Fibroblast of mammary gland (primary cell): ENCODE measurements at regions not wholly inside any gene's neighbourhood (a gene's known extent, or its start where the extent isn't known, plus 50 kb on each side); places are given as distances from the start of the nearest gene placed in this dataset.

Experiments used
- DNase-seq: peaks from one replicate; pipeline ENCODE4 v3.0.0-alpha.2; 2010; ENCODE audit warnings: low read depth
- H3K4me3 ChIP-seq: 2 replicates; pipeline ENCODE4 v1.5.1; 2011; ENCODE audit warnings: low read depth, mild to moderate bottlenecking, low read length, moderate library complexity; ENCODE audit not compliant: control insufficient read depth
- TF ChIP-seq, protein P1 (sequence below): conservative IDR thresholded peaks from 2 replicates; pipeline ENCODE4 v1.5.1; 2011; ENCODE audit warnings: low read depth, low read length, inconsistent platforms; ENCODE audit not compliant: control insufficient read depth, insufficient read depth

DNA sequence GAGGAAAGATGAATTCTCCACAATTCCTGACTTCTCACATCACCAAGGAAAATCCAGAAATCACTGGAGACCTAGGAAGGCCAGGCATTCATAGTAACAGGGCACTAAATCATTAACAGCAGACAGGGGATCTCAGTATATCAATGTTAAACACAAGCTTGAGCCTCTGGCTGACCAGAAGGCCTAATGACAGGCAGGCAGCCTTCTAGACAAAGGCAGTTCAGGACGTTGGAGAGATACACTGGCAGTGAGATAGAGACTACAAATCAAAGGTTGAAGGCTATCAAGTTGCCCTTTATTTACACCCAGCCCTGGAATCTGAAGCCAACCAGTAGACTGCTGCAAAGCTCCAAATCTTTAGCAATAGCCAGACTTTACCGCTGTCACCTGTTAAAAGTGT lies 422.8 kb upstream of the CCL2 start:
- TF ChIP-seq, protein P1, sequence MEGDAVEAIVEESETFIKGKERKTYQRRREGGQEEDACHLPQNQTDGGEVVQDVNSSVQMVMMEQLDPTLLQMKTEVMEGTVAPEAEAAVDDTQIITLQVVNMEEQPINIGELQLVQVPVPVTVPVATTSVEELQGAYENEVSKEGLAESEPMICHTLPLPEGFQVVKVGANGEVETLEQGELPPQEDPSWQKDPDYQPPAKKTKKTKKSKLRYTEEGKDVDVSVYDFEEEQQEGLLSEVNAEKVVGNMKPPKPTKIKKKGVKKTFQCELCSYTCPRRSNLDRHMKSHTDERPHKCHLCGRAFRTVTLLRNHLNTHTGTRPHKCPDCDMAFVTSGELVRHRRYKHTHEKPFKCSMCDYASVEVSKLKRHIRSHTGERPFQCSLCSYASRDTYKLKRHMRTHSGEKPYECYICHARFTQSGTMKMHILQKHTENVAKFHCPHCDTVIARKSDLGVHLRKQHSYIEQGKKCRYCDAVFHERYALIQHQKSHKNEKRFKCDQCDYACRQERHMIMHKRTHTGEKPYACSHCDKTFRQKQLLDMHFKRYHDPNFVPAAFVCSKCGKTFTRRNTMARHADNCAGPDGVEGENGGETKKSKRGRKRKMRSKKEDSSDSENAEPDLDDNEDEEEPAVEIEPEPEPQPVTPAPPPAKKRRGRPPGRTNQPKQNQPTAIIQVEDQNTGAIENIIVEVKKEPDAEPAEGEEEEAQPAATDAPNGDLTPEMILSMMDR, result no peak
- H3K4me3 ChIP-seq, result no peak overlapping the region
- no peak for DNase-seq

DNA sequence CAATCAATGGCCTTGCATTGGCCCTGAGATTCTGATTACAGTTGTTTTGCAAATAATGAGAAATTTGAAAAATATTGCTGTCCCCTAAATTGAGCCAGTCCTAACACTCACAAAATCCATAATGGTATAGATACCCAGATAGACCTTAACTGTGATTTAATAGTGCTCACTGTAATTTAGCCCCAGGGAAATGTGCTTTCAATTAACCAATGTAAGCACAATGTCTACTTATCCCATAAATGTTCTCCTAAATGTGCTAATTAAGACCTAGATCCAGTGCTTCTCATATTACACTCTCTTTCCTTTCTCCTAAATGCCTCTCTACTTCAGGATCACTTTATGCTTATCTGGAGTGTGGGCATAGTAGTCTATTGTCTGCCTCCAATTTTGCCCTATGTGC lies 417.8 kb upstream of the CCL2 start:
- no peak overlapping the region for H3K4me3 ChIP-seq
- no peak for DNase-seq
- TF ChIP-seq, protein P1, result no peak

DNA sequence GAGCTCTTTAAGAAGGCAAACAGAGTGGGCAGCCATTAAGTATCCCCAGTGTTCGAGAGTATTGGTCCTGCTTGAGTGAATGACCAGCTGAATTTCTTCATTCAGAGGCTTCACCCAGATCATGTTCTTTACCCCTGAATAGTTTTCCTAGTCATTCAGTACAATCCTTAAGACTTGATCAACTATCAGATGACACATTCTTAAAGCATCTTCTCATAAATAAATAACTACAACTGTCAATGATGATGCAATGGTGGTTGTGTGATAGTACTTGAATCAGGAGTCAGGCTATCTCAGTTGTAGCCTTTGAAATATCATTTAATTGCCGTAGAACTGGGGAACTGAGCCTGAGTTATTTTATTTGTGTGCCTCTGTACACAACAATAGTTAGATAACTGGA lies 416.8 kb upstream of the CCL2 start:
- TF ChIP-seq, protein P1, result no peak
- H3K4me3 ChIP-seq, result no peak overlapping the region
- DNase-seq, result peak; percentile 1

DNA sequence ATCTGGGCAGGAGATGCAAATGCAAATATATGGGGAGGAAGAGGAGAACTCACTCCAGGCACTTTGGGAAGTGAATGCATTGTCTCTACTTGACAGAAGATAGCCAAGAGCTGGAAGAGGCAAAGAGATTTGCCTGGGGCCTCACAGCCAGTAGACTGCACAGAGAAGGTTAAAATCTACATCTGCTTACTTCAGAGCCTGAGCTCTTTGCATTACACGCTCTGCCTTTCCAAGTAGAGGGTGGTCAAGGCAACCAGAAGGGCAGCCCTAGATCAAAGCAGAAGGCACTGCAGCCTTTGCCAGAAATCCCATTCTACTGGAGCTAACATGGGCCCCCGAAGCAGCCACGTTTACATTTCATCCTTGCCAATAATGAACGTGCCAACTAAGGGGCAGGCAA lies 407.2 kb upstream of the CCL2 start:
- DNase-seq, result no peak
- TF ChIP-seq, protein P1, result no peak
- no peak overlapping the region for H3K4me3 ChIP-seq

DNA sequence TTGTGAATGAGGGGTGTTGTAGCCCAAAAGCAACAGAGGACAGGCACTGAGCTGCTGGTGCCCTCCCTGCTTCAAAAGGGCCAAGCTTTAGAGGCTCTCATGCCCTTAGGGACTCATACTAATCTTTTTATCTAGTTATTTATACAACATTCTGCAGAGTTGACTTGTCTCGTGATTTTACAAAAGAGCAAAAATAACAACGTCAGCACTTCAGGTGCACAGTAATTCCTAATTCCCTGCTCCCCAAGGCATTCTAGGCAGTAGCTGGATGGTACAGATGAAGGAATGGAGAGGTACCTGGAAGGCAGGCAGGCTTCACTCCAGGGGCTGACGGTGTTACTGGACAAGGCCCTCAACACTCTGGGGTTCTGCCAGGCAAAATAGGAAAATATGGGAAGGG lies 406.7 kb upstream of the CCL2 start:
- no peak overlapping the region for H3K4me3 ChIP-seq
- TF ChIP-seq, protein P1, result no peak
- no peak for DNase-seq

DNA sequence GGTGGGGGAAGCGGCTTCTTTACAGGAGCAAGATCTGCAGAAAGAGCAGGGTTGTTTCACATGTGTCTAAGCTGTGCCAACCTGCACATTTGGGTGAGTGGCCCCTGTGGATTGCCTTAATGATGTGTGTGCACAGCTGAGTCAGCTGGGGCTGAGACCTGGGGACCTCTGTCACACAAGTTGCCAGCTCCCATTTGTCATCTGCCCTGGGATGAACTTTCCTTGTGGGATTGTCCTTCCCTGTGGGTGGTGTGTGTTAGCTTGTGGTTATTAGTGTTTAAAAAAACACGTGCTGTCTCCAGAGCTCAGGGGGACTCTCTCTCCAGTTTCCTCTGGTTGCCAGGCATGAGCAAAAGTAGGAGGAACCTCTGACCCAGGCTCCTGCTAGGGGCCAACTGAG lies 400.5 kb upstream of the CCL2 start:
- H3K4me3 ChIP-seq, result no peak overlapping the region
- TF ChIP-seq, protein P1, result no peak
- no peak for DNase-seq

DNA sequence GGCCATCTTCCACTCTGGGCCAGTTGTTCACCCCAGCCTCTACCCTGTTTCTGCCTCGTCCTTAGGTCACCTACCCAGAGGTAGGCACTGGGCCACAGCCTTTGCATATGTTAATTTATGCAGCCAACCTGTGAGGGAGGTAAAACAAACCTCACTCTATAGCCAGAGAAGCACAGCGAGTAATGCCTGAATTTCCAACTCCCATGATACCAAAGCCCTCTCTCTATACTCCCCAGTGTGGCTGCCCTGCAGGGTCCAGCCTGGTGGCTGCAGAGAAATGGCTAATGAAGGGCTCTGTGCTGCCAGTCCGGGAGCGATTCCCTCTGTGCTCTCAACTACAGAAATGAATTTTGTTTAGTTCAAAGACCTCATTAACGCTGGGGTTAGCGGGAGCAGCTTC lies 397.0 kb upstream of the CCL2 start:
- TF ChIP-seq, protein P1, result no peak
- no peak overlapping the region for H3K4me3 ChIP-seq
- DNase-seq, result no peak
